Erythroblast (primary cell): ENCODE measurements at regions not wholly inside any gene's neighbourhood (a gene's known extent, or its start where the extent isn't known, plus 50 kb on each side); places are given as distances from the start of the nearest gene placed in this dataset.

Source experiments
- DNase-seq, 2 experiments: peaks; one replicate each; lab custom pipeline; 2025; lab: John Stamatoyannopoulos, UW
- GATA1 ChIP-seq: IDR thresholded peaks from 2 replicates; pipeline ENCODE4 v1.6.1; 2011; ENCODE audit warnings: low read depth, mild to moderate bottlenecking, control low read depth, low read length, moderate library complexity
- POLR2A ChIP-seq: IDR thresholded peaks from 2 replicates; pipeline ENCODE4 v1.6.1; 2011; ENCODE audit warnings: mild to moderate bottlenecking, low read length

DNA sequence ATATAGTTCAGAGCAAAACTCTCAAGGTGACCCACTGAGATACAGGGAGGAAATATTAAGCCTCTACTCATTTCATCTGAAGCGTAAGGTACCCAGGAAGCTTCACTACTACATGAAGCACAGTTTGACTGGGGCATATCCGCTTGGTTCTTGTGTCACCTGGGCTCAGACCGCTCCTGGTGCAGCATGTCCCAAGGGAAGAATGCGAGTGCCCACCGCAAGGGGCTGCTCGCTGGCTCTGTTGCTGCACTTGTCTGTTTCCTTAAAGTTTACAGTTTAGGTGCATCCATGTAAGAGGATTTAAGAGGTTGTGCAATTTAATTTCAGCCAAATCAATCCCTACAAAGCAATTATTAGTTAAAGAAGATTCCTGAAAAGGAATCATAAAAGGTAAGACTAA, 507.8 kb downstream of the FBXO15 start:
- DNase-seq: no peak
- no peak for TF ChIP-seq POLR2A
- no peak for TF ChIP-seq GATA1

DNA sequence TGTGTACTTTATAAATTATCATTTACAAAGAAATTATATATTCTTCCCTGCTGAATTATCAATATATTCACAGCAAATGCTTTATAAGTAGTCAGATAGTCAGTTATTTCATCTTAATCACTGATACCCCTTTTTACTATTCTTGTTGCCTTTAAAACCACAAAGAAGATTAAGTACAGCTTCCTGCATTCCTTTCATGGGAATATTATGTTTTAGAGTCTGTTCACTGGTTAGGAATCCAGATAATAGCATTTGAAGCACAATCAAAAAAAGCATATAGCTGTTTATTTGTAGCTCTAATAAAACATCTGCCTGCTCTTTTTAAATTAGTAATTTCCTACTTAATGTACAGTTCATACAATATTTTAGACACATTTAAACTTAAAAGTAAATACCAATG, 508.9 kb downstream of the FBXO15 start:
- DNase-seq: no peak
- no peak for TF ChIP-seq POLR2A
- no peak for TF ChIP-seq GATA1

DNA sequence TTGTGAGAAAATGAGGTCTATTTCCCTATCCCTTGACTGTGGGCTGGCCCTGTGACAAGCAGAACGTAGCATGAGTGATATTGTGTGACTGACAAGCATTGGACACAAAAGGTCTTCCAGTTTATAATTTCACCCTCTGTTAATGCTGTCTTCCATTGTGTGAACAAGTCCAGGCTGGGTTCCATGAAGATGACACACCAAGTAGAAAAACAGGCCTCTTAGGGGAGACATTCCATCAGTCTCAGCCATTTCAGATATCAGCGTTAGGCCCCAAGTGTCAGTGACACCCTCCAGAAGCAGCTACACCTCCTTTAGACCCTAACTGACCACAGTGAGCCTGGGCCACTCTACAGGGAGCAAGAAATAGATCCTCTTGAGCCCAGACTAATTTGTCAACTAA, 511.3 kb downstream of the FBXO15 start:
- no peak for DNase-seq
- TF ChIP-seq POLR2A (no peak), GATA1 (no peak)

DNA sequence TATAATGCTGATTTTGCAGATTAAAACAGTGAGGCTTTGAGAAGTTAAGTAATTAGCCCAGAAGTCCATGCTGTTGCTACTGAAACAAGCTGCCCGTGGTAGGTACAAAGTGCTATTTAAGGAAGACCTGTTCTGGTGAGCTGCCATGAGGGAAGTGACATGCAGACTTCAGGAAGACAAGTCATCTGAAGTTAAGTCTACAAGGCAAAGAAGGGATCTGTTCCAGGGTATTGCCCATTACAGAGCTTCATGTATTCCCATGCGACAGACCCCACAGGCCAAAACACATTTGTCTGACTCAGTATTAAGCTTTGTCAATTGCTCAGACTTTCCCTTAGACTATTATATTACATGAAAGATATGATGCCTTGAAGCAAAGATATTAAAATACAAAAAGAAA, 520.8 kb downstream of the FBXO15 start:
- no peak for DNase-seq
- TF ChIP-seq POLR2A (no peak), GATA1 (no peak)

DNA sequence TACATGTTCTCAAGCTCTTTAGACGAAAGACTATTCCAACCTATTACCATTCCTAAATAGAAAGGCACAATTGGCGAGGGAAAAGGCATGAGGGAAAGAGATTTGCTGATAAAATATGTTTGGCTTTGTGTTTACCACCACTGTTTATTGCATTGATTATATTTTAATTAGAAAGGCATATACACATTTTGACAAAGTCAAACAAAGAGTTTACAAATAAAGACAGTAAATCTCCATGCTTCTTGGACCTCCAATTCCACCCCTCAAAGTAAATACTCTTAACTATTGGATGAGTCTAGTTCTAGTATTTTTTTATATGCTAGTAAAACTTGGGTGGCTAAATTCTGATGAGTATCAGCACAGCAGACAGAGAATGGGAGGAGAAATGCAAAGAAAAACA, 521.4 kb downstream of the FBXO15 start:
- DNase-seq: no peak
- TF ChIP-seq POLR2A: no peak
- TF ChIP-seq GATA1: no peak

DNA sequence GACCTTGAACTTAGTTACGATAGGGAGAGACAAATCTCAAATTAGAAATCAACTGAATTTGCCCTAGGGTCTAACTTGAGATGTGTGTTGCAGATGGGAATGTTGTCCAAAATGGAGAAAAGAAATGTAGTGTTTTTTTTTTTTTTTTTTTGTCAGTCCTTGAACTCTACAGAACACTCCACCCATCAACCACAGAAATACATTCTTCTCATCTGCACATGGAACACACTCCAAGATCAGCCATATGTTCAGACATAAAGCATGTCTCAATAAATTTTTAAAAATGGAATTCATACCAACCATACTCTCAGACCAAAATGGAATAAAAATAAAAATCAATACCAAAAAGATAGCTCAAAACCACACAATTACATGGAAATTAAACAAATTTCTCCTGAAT, 526.5 kb downstream of the FBXO15 start:
- no peak for DNase-seq
- no peak for TF ChIP-seq POLR2A
- TF ChIP-seq GATA1: no peak

DNA sequence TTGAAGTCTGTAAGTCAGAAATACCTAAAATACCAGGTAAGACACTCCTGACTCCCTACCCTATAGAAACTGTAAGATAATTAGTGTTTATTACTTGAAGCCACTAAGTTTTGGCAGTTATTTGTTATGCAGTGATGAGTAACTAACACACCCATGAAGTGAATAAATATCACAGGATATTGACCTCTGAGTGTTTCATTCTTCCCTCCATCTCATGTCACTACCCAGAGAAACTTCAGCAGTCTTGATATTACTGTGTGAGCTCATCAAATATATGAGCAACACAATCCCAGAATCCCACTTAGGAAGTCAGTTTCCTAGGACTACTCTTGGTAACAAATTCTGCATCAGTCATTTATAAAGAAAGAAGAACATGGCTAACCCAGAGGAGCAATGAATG, 529.7 kb downstream of the FBXO15 start:
- DNase-seq: no peak
- no peak for TF ChIP-seq POLR2A
- TF ChIP-seq GATA1: no peak

DNA sequence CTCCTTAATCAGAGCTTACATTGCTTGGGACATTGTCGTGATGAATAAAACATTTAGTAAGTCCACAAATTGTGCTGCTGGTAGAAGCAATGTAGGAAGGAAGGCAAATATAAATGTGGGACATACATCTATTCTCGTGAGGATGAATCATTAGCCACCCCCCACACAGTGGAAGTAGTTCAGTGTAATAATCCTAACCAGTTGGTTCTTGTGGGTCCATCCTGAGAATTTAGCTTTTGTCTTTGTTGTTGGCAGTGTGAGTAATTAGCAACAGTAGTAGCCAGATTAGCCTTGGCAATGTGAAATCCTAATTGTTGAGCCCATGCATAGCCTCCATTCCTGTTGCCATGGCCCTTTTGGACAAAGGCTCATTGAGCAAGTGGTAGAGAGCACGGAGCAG, 532.1 kb downstream of the FBXO15 start:
- DNase-seq: no peak
- no peak for TF ChIP-seq GATA1
- TF ChIP-seq POLR2A: no peak

DNA sequence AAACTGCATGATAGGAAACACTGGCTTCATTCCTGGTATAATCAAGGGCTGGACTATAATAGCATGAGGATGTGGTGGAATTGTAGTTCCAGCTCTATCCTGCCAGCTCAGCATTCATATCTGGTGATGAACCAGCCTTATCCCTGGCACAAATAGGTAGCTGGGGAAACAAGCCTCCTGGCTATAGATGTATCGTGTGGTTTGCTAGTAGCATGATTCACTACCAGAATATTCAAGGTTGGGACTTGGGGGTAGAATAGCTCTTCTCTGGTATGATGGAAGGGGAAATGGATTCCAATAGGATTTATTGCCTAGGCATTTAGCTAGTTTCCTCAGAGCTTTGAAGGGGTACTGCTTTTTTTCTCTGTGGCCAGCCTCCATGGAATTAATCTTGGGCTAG, 532.8 kb downstream of the FBXO15 start:
- TF ChIP-seq POLR2A: no peak
- no peak for TF ChIP-seq GATA1
- no peak for DNase-seq

DNA sequence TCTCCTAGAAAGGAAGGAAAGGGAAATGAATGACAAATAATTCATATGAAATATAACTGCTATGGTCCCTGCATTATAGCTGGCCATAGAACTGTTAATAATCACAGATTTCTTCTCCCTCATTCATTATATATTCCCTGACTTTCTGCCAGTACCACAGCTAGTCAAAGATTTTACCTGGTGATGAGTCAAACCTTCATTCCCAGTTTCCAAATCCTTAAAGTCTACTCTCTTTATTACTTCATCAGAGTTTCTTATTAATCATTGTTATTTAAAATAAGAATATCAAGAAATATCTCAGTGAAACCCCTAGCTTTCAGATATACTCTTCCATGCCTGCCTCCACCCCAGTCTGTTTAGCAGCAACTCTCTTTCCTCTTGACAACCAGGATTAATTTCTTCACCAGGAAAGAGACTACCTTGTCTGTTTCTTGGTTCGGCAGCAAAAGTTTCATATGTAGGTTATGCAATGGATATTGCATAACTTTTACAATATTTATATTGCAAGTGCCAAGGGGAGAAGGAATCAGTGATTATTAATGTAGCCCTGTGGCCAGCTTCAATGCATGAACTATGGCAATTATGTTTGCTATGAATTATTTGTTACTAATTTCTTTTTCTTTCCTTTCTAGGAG, 533.8 kb downstream of the FBXO15 start:
- DNase-seq: no peak
- no peak for TF ChIP-seq GATA1
- no peak for TF ChIP-seq POLR2A

DNA sequence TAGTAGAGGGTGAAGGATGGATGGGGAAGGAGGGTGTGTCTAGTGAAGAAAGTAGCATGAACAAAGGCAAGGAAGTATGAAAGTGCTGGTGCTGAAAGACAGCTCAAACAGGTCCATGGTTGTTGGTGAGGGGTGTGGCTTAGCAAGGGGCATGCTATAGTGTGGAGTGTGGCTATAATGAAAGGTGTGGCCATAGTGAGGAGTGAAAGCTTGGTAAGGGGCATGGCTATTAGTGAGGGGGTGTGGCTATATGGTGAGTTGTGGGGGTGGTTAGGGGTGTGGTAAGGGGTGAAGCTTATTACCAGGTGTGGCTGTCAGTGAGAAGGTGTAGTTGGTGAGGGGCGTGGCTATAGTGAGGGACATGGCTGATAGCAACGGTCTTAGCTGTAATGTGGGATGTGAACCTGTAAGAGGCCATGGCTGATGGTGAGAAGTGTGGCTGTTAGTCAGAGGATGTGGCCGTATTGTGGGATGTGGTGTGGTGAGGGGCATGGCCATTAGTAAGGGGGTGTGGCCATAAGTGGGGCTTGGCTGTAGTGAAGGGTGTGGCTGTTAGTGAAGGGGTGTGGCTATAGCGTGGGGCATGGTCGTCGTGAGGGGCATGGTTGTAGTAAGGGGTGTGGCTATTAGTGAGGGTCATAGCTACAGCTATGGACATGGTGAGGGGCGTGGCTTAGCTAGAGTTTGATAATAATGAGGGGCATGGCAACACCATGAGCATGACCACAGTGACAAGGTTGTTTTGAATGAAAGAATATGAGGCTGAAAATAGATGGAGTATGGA, 549.6 kb downstream of the FBXO15 start:
- TF ChIP-seq GATA1: no peak
- TF ChIP-seq POLR2A: no peak

DNA sequence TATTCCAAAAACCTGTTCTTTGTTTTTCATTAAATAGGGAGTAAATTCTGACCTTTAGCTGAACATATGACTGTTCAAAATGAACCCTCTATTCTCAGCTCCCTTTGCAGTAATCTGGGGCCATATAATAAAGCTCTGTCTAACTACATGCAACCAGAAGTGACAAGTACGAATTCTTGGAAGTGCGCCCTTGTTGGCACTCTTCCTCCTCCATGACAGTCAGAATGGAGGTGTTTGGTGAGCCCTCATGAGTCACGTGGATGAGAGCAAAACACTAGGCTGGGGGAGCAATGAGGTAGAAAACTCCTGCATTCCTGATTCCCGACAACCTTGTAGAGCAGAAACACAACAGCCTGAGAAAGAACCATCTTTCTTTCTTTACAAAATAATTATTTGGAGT, 552.9 kb downstream of the FBXO15 start:
- no peak for DNase-seq
- TF ChIP-seq GATA1: no peak
- TF ChIP-seq POLR2A: no peak

More for the DNA sequence above, 549.6 kb downstream of the FBXO15 start:
- DNase-seq: peak in 1 of 2 experiments; percentile 6

DNA sequence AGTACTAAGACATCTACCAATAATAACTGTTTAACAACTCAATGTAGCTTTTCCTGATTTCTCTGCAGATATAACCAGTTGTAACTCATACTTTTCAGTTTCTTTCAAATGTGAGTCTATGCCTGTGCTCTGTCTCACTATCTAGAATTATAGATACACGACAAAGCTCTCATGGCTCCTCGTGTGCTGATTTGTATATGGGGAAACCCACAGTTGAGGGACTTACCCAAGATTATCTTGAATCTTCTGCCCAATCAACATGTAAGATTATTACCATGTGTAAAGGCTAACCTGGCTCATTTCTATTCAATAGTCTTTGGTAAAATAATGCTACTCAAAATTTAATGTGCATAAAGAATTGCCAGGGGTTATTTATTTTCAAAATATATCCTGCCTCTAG, 554.4 kb downstream of the FBXO15 start:
- TF ChIP-seq GATA1 (no peak), POLR2A (no peak)
- DNase-seq: no peak

DNA sequence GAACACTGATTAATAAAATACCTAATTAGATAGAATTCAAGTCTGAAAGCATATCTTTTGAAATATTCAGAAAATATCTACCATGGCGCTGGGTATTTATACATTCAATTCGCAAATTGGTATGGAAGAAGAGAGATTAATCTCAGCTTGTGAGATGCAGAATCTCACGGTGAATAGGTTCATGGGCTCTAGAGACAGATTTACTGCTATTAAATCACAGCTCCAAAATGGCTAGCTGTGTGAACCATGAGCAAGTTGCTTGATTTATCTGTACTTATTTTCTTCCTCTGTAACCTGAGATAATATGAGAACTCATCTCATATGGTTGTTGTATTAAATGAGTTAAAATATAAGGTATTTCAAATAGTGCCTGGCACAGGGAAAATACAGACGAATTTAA, 556.7 kb downstream of the FBXO15 start:
- no peak for DNase-seq
- TF ChIP-seq GATA1 (no peak), POLR2A (no peak)

DNA sequence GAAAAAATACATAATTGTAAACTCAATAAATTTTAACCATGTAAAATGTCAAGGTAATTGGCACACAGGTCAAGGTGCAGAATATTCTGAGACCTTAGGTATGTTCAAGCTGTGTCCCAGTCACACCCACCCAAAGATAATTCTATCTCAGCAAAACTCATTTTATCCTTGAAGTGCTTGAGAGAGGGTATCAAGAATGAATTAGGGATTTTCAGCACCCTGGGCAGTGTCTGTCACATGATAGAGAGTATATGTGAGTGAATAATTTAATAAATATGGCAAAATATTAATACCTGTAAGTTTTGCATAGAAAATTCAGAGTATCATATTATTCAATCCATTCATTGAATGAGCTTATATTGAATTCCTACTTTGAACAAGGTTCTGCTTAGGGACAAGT, 567.9 kb downstream of the FBXO15 start:
- no peak for DNase-seq
- TF ChIP-seq GATA1: no peak
- TF ChIP-seq POLR2A: no peak

DNA sequence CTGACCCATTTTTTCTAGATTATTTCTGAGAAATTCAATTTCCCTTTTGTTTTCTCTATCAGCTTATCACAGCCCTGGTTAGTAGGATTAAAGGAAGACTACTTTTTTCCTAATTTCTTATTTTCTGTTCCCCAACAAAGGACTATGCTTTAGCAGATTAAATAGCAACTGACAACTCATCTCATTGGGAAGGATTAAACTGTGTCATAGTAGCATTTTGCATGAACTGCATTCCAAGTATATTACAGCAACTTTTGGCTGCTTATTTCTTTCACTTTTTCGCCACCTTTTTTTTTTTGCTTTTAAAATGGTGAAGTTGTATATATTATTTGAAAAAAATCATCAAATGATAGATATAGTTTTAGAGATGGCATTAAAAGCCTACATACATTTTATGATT, 570.3 kb downstream of the FBXO15 start:
- TF ChIP-seq GATA1: no peak
- no peak for TF ChIP-seq POLR2A
- DNase-seq: no peak
